ENCODE measurements at regions not wholly inside any gene's neighbourhood (a gene's known extent, or its start where the extent isn't known, plus 50 kb on each side); places are given as distances from the start of the nearest gene placed in this dataset.

DNA sequence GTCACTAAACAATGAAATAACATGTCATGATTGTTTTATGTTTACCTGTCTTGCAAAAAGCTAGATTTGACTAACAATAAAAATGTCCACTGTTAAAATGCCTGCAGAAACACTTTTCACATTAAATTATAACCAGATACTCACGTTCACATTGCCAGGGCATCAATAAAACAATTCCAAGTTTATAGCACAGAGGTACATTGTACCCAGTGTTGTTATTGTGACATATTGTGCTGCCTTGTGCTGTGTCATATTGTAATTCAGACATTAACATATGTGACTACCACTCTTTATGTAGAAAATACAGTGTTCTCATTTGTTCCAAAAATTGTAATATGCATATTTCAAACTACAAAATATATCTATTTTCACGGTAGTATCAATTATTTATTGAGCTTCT, 766.1 kb downstream of the NCAM2 start:
- no peak for DNase-seq (ENCODE audit: low read depth)
- TF ChIP-seq, protein P1, sequence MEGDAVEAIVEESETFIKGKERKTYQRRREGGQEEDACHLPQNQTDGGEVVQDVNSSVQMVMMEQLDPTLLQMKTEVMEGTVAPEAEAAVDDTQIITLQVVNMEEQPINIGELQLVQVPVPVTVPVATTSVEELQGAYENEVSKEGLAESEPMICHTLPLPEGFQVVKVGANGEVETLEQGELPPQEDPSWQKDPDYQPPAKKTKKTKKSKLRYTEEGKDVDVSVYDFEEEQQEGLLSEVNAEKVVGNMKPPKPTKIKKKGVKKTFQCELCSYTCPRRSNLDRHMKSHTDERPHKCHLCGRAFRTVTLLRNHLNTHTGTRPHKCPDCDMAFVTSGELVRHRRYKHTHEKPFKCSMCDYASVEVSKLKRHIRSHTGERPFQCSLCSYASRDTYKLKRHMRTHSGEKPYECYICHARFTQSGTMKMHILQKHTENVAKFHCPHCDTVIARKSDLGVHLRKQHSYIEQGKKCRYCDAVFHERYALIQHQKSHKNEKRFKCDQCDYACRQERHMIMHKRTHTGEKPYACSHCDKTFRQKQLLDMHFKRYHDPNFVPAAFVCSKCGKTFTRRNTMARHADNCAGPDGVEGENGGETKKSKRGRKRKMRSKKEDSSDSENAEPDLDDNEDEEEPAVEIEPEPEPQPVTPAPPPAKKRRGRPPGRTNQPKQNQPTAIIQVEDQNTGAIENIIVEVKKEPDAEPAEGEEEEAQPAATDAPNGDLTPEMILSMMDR (IDR thresholded peaks at IDR 0.05; ENCODE audit: low read depth, low read length, missing control alignments): no peak
- in situ Hi-C loops (cut with HindIII; ENCODE audit: low sequenced_read_pairs): no loop called here
- H3K4me3 ChIP-seq (ENCODE audit: low read depth, low read length): no peak overlapping the region

DNA sequence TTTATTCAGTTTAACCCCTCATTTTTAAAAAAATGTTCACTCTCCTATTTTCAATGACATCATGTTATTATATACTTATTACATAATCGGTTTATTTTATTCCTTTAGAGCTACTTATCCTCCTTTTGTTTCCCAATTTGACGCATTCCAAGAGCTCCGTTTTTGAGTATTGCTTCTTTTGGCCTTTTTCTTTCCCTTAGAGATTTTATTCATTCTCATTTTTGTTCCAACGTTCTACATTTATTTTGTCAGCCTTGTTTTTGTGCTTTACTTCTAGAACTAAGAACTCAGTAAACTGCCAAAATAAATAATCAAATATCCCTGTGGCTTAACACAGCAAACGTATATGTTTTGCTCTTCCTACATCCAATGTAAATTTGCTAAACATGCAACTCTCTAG, 769.1 kb downstream of the NCAM2 start:
- no peak for DNase-seq (ENCODE audit: low read depth)
- TF ChIP-seq, protein P1 (IDR thresholded peaks at IDR 0.05; ENCODE audit: low read depth, low read length, missing control alignments): no peak

DNA sequence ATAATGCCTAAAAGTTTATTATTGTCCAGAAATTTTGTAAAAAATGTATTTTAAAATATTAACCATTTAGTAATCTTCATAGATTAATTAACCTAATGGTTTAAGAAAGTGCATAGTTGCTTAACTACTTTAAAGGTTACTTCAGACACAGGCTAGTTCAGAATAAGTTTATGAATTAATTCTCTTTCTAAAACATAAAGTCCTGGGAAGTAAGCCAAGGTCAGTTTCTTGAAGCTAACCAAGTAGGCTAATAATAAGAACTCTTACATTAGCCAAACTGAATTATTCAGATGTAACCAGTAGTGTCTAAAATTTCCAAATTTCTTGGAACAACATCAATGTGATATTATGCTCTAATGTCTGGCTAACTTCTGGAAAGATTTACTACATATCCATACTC, 790.4 kb downstream of the NCAM2 start:
- DNase-seq (ENCODE audit: low read depth): no peak
- in situ Hi-C loops (cut with HindIII; ENCODE audit: low sequenced_read_pairs): no loop called here
- no peak overlapping the region for H3K4me3 ChIP-seq (ENCODE audit: low read depth, low read length)
- TF ChIP-seq, protein P1 (IDR thresholded peaks at IDR 0.05; ENCODE audit: low read depth, low read length, missing control alignments): no peak

More for the DNA sequence above, 769.1 kb downstream of the NCAM2 start:
- in situ Hi-C loops (cut with HindIII; ENCODE audit: low sequenced_read_pairs): no loop called here
- H3K4me3 ChIP-seq (ENCODE audit: low read depth, low read length): no peak overlapping the region

DNA sequence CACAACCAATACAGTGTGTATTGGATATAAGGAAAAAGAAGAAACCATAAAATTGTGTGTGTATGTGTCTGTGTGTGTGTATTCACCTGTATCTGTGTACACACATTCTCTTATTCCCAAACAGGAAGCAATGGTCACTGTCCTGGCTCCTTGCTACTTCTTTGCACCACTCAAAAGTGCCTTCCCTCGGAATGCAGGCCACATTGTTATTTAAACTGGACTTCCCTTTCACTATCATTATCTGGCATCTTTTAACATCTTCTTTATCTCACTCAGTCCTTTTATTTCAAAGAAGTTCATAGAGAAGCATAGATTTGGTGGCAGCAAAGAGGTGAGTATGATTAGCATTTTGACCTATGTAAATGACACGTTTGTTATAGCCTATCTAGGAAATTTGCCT, 803.7 kb downstream of the NCAM2 start:
- TF ChIP-seq, protein P1 (IDR thresholded peaks at IDR 0.05; ENCODE audit: low read depth, low read length, missing control alignments): no peak
- DNase-seq (ENCODE audit: low read depth): no peak
- no peak overlapping the region for H3K4me3 ChIP-seq (ENCODE audit: low read depth, low read length)
- in situ Hi-C loops (cut with HindIII; ENCODE audit: low sequenced_read_pairs): no loop called here

DNA sequence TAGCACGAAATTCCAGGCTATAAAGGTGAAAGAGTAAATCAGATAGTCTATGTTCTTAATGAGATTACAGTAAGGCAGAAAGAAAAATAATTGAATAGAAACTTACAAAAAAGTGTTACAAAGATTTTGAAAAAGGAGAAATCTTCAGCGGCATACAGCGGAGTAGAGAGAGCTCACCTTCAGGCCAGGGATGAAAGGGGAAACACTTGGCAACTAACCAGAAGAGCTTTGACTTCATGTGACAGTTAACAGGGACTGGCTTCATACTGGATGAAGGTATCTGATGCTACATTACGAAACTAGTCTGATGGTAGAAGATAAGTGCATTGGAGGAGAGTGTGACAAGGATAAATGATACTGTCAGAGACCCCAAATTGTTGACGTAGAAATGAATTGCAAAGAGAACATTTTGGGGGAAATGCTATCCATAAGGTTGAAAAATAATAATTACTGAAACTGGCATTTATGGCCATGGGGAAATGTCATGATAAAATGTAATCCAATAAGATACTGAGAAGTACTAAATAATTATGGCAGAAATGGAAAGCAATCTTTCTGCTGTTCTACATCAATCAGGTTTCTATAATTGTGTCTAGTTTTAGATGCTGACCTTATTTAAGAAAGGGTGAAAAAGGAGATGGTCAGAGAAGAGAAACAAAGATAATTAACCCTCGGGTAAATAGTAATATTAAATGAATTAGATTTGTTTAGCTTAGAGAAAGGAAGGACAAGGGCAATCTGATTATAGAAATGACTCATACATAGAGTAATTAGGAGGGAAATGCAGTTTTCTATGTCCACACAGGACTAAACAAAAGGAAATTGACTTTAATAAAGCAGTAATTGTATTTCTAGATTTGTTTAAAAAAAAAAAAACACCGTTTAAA, 808.7 kb downstream of the NCAM2 start:
- in situ Hi-C loops (cut with HindIII; ENCODE audit: low sequenced_read_pairs): no loop called here
- TF ChIP-seq, protein P1 (IDR thresholded peaks at IDR 0.05; ENCODE audit: low read depth, low read length, missing control alignments): no peak
- no peak overlapping the region for H3K4me3 ChIP-seq (ENCODE audit: low read depth, low read length)
- DNase-seq (ENCODE audit: low read depth): no peak

DNA sequence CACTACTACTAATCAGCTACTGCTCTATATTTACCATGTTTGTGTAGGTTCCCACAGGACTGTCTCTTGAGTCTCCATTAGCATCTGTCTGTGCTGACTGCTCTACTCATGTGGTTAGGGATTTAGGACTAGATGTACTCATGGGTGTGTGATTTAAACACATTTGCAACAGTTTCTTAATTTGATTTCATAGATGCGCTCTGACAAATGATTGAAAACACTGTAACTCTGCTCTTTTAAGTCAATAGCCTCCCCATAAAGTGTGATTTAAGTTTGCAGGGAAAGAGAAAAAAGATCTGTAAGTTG, 809.3 kb downstream of the NCAM2 start:
- in situ Hi-C loops (cut with HindIII; ENCODE audit: low sequenced_read_pairs): no loop called here
- H3K4me3 ChIP-seq (ENCODE audit: low read depth, low read length): no peak overlapping the region
- TF ChIP-seq, protein P1 (IDR thresholded peaks at IDR 0.05; ENCODE audit: low read depth, low read length, missing control alignments): no peak
- no peak for DNase-seq (ENCODE audit: low read depth)
